ENCODE measurements at regions not wholly inside any gene's neighbourhood (a gene's known extent, or its start where the extent isn't known, plus 50 kb on each side); places are given as distances from the start of the nearest gene placed in this dataset.

DNA sequence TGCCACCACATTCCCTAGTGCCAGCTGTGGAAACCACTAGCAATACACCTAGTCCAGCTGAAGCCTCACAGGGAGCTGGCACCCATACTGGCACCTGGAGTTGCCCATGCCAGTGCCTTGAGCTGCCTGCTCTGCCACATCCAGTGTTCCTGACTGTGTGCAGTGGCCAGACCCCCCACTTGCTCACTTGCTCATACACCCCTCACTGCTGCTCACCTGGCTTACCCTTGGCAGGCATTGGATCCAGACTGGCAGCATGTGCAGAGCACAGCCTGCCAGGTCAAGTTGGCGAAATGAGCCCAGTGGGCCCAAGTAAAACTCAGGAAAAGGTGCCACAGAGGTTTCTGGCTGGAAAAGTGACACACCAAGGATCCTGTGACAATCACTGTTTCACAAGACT, 1618.6 kb upstream of the PRMT6 start:
- no peak for DNase-seq (ENCODE audit: low read depth in 1 of 2, low spot score in 1 of 2)
- Histone ChIP-seq H3K27me3 (ENCODE audit: insufficient read depth, poor library complexity, severe bottlenecking) (no peaks in the 10 kb centered on the region), H3K27ac (replicated peaks) (no peak overlapping the region), H3K4me3 (replicated peaks; ENCODE audit: insufficient read depth, low read length) (no peak overlapping the region)
- no peak for TF ChIP-seq SPI1 (IDR thresholded peaks at IDR 0.05; ENCODE audit: borderline replicate concordance, low read depth)
- TF ChIP-seq GABPA (IDR thresholded peaks at IDR 0.05; ENCODE audit: low read depth), result no peak
- TF ChIP-seq, protein P1, sequence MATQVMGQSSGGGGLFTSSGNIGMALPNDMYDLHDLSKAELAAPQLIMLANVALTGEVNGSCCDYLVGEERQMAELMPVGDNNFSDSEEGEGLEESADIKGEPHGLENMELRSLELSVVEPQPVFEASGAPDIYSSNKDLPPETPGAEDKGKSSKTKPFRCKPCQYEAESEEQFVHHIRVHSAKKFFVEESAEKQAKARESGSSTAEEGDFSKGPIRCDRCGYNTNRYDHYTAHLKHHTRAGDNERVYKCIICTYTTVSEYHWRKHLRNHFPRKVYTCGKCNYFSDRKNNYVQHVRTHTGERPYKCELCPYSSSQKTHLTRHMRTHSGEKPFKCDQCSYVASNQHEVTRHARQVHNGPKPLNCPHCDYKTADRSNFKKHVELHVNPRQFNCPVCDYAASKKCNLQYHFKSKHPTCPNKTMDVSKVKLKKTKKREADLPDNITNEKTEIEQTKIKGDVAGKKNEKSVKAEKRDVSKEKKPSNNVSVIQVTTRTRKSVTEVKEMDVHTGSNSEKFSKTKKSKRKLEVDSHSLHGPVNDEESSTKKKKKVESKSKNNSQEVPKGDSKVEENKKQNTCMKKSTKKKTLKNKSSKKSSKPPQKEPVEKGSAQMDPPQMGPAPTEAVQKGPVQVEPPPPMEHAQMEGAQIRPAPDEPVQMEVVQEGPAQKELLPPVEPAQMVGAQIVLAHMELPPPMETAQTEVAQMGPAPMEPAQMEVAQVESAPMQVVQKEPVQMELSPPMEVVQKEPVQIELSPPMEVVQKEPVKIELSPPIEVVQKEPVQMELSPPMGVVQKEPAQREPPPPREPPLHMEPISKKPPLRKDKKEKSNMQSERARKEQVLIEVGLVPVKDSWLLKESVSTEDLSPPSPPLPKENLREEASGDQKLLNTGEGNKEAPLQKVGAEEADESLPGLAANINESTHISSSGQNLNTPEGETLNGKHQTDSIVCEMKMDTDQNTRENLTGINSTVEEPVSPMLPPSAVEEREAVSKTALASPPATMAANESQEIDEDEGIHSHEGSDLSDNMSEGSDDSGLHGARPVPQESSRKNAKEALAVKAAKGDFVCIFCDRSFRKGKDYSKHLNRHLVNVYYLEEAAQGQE (IDR thresholded peaks at IDR 0.05; ENCODE audit: insufficient replicate concordance, low read depth), result no peak
- TF ChIP-seq, protein P2, sequence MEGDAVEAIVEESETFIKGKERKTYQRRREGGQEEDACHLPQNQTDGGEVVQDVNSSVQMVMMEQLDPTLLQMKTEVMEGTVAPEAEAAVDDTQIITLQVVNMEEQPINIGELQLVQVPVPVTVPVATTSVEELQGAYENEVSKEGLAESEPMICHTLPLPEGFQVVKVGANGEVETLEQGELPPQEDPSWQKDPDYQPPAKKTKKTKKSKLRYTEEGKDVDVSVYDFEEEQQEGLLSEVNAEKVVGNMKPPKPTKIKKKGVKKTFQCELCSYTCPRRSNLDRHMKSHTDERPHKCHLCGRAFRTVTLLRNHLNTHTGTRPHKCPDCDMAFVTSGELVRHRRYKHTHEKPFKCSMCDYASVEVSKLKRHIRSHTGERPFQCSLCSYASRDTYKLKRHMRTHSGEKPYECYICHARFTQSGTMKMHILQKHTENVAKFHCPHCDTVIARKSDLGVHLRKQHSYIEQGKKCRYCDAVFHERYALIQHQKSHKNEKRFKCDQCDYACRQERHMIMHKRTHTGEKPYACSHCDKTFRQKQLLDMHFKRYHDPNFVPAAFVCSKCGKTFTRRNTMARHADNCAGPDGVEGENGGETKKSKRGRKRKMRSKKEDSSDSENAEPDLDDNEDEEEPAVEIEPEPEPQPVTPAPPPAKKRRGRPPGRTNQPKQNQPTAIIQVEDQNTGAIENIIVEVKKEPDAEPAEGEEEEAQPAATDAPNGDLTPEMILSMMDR (IDR thresholded peaks at IDR 0.05; ENCODE audit: insufficient read depth, low read length), result no peak
- no peak for TF ChIP-seq POLR2AphosphoS5 (IDR thresholded peaks at IDR 0.05; ENCODE audit: low read depth)

- no peak overlapping the region for H3K4me3 ChIP-seq (replicated peaks; ENCODE audit: insufficient read depth, low read length)
- TF ChIP-seq, protein P1 (IDR thresholded peaks at IDR 0.05; ENCODE audit: insufficient replicate concordance, low read depth), result no peak
- TF ChIP-seq POLR2AphosphoS5 (IDR thresholded peaks at IDR 0.05; ENCODE audit: low read depth) (no peak), SPI1 (IDR thresholded peaks at IDR 0.05; ENCODE audit: borderline replicate concordance, low read depth) (no peak), GABPA (IDR thresholded peaks at IDR 0.05; ENCODE audit: low read depth) (no peak)
- TF ChIP-seq, protein P2 (IDR thresholded peaks at IDR 0.05; ENCODE audit: insufficient read depth, low read length), result no peak
- no peaks in the 10 kb centered on the region for H3K27me3 ChIP-seq (ENCODE audit: insufficient read depth, poor library complexity, severe bottlenecking)
- no peak overlapping the region for H3K27ac ChIP-seq (replicated peaks)
- no peak for DNase-seq (ENCODE audit: low read depth in 1 of 2, low spot score in 1 of 2)
Observed at GRCh38 chr1:105442901-105443300, 1613.6 kb upstream of the PRMT6 start.

DNA sequence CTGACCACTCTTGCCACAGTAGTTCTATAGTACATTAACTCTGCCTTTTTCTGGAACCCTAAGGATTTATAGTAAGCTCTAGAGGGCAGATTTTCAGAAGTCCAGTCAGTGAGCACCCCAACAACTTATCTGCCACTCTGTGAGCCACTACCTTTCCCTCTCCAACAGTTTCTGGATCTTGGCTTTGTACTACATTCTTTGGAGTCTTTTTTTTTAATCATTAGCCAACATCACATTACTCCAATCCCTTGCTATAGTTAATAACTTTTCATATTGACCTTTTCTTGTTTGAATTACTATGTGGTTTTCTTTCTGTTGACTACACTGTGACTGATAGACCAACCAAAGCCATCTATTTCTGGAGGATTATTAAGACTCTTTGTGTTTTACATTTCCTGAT, 1596.7 kb upstream of the PRMT6 start:
- no peak for DNase-seq (ENCODE audit: low read depth in 1 of 2, low spot score in 1 of 2)
- no peak overlapping the region for H3K27ac ChIP-seq (replicated peaks)
- H3K27me3 ChIP-seq (ENCODE audit: insufficient read depth, poor library complexity, severe bottlenecking), result no peaks in the 10 kb centered on the region
- no peak overlapping the region for H3K4me3 ChIP-seq (replicated peaks; ENCODE audit: insufficient read depth, low read length)
- TF ChIP-seq, protein P1 (IDR thresholded peaks at IDR 0.05; ENCODE audit: insufficient replicate concordance, low read depth), result no peak
- TF ChIP-seq GABPA (IDR thresholded peaks at IDR 0.05; ENCODE audit: low read depth) (no peak), SPI1 (IDR thresholded peaks at IDR 0.05; ENCODE audit: borderline replicate concordance, low read depth) (no peak), POLR2AphosphoS5 (IDR thresholded peaks at IDR 0.05; ENCODE audit: low read depth) (no peak)
- TF ChIP-seq, protein P2 (IDR thresholded peaks at IDR 0.05; ENCODE audit: insufficient read depth, low read length), result no peak
